K562 (cell line): ENCODE measurements at regions not wholly inside any gene's neighbourhood (a gene's known extent, or its start where the extent isn't known, plus 50 kb on each side); places are given as distances from the start of the nearest gene placed in this dataset.

Experiments
- ATAC-seq: fragments of 200-7000 bp; cut with Tn5 transposase; 3 replicates; pipeline ENCODE4 v1.9.1; 2020; ENCODE audit warnings: moderate library complexity
- BruUV-seq: library from RNA; stranded (reverse); fragments of 400-500 nt; replicated peaks from 2 replicates; lab custom pipeline; 2021; lab: Mats Ljungman, UMichigan
- CTCF ChIA-PET: fragments of 300-600 bp; formaldehyde crosslinking; extraction: SDS; loops from one replicate; lab custom pipeline; 2021; ENCODE audit warnings: low intra/inter-chr PET ratio; lab: Yijun Ruan, JAX
- POLR2A ChIA-PET: fragments of 300-600, 350-650 bp; sonication (Branson Sonifier 250); formaldehyde crosslinking; extraction: SDS; loops from one replicate; lab custom pipeline; 2021; ENCODE audit warnings: antibody characterized with exemption, inconsistent platforms; lab: Yijun Ruan, JAX
- DNase-seq, 4 experiments: peaks; one replicate each; pipeline versions ENCODE4 v3.0.0 to v3.0.0-alpha.2; 2011 to 2018; ENCODE audit warnings: low spot score in 3 of 4, mixed read lengths in 3 of 4; ENCODE audit errors: extremely low read depth in 1 of 4
- FAIRE-seq: peaks from 2 replicates; lab custom pipeline; 2011; peaks lifted over from hg19 to GRCh38; lab: Jason Lieb, UNC
- H2AFZ ChIP-seq: 2 replicates; pipeline ENCODE4 v1.6.0; 2011; ENCODE audit warnings: low read depth, low read length, control low read depth, inconsistent platforms
- H3K27ac ChIP-seq: fragments of 200-600 bp; 3 replicates; pipeline ENCODE4 v1.8.0; 2011; ENCODE audit warnings: low read depth, mild to moderate bottlenecking, control low read depth, inconsistent platforms, low read length, moderate library complexity, mixed read lengths; ENCODE audit errors: extremely low read depth
- H3K27me3 ChIP-seq, 2 experiments: fragments of 300-600 bp in 1 of 2; 2 replicates in 1 of 2; 3 replicates in 1 of 2; pipeline versions ENCODE4 v1.6.0 to v1.8.0; 2011; ENCODE audit warnings: inconsistent platforms in 2 of 2, low read length in 2 of 2, mild to moderate bottlenecking in 1 of 2, mixed read lengths in 1 of 2, moderate library complexity in 1 of 2; ENCODE audit not compliant: control insufficient read depth in 2 of 2, insufficient read depth in 2 of 2
- H3K36me3 ChIP-seq: fragments of 300-600 bp; 3 replicates; pipeline ENCODE4 v1.8.0; 2011; ENCODE audit warnings: mild to moderate bottlenecking, low read length, inconsistent platforms; ENCODE audit not compliant: control insufficient read depth, insufficient read depth
- H3K4me1 ChIP-seq, 2 experiments: fragments of 200-600 bp in 1 of 2; replicated peaks in 1 of 2; 2 replicates in 1 of 2; 3 replicates in 1 of 2; pipeline versions ENCODE4 v1.5.1 to v1.8.0; 2011; ENCODE audit warnings: inconsistent platforms in 2 of 2, low read length in 2 of 2, mild to moderate bottlenecking in 1 of 2, mixed read lengths in 1 of 2, moderate library complexity in 1 of 2; ENCODE audit not compliant: control insufficient read depth in 2 of 2, insufficient read depth in 2 of 2
- H3K4me2 ChIP-seq: 2 replicates; pipeline ENCODE4 v1.6.1; 2011; ENCODE audit warnings: low read length, control low read depth, inconsistent platforms, mixed read lengths; ENCODE audit not compliant: insufficient read depth
- H3K4me3 ChIP-seq: fragments of 200-600 bp; sonication (generic), shearing (Covaris generic); 2 replicates; pipeline ENCODE4 v1.5.1; 2016; ENCODE audit warnings: control low read depth, inconsistent platforms
- H3K79me2 ChIP-seq: fragments of 200-600 bp; 3 replicates; pipeline ENCODE4 v1.8.0; 2011; ENCODE audit warnings: low read length, inconsistent platforms; ENCODE audit not compliant: control insufficient read depth, insufficient read depth
- H3K9ac ChIP-seq, 2 experiments: 2 replicates each; pipeline versions ENCODE4 v1.6.0 to v1.6.1; 2011; ENCODE audit warnings: low read depth in 2 of 2, low read length in 2 of 2, control low read depth in 1 of 2, inconsistent platforms in 1 of 2, mild to moderate bottlenecking in 1 of 2, mixed read lengths in 1 of 2; ENCODE audit not compliant: insufficient read depth in 1 of 2
- H3K9me1 ChIP-seq: one replicate; pipeline ENCODE4 v1.6.0; 2011; ENCODE audit warnings: inconsistent platforms, mild to moderate bottlenecking, low read length, moderate library complexity; ENCODE audit not compliant: control insufficient read depth, insufficient read depth
- H3K9me3 ChIP-seq: replicated peaks from 2 replicates; pipeline ENCODE4 v1.5.1; 2011; ENCODE audit warnings: low read depth, low read length, inconsistent platforms; ENCODE audit not compliant: control insufficient read depth, insufficient read depth
- H4K20me1 ChIP-seq: replicated peaks from 2 replicates; pipeline ENCODE4 v1.6.1; 2011; ENCODE audit warnings: low read length, inconsistent platforms, mixed read lengths; ENCODE audit not compliant: control insufficient read depth, insufficient read depth
- ARHGAP35 ChIP-seq: fragments of 450-650 bp; IDR thresholded peaks from 2 replicates; pipeline ENCODE4 v1.6.1; 2018; ENCODE audit not compliant: partially characterized antibody
- ARID3B ChIP-seq: fragments of 250-450 bp; sonication (Bioruptor Pico); IDR thresholded peaks from 2 replicates; pipeline ENCODE4 v1.4.0; 2020; ENCODE audit warnings: borderline replicate concordance
- CBFB ChIP-seq: sonication (generic); formaldehyde crosslinking; IDR thresholded peaks from 2 replicates; pipeline ENCODE4 v1.4.0; 2020; ENCODE audit warnings: mild to moderate bottlenecking, missing genetic modification reagents
- CTCF ChIP-seq, 3 experiments: IDR thresholded peaks in 2 of 3; conservative IDR thresholded peaks in 1 of 3; 2 replicates each; pipeline ENCODE4 v1.5.1; 2011 to 2012; ENCODE audit warnings: low read length in 3 of 3, mild to moderate bottlenecking in 3 of 3, control low read depth in 2 of 3, improper control_type of control experiment in 1 of 3, inconsistent platforms in 1 of 3, low read depth in 1 of 3, mixed read lengths in 1 of 3, moderate library complexity in 1 of 3; ENCODE audit not compliant: insufficient read depth in 2 of 3
- FOSL1 ChIP-seq: fragments of 200-800 bp; sonication (Bioruptor generic); conservative IDR thresholded peaks from 2 replicates; pipeline ENCODE4 v1.6.1; 2016; ENCODE audit warnings: missing genetic modification characterization, missing compliant biosample characterization
- GABPA ChIP-seq: fragments of 200-800 bp; sonication (Bioruptor generic); conservative IDR thresholded peaks from 2 replicates; pipeline ENCODE4 v1.6.1; 2016; ENCODE audit warnings: low read depth, missing genetic modification characterization, missing compliant biosample characterization
- PPARD ChIP-seq: fragments of 250-450 bp; sonication (Bioruptor Pico); IDR thresholded peaks from 2 replicates; pipeline ENCODE4 v1.8.0; 2022; ENCODE audit warnings: inconsistent platforms, mild to moderate bottlenecking, moderate library complexity
- RBM25 ChIP-seq: fragments of 200-400 bp; formaldehyde crosslinking; IDR thresholded peaks from 2 replicates; pipeline ENCODE4 v1.6.1; 2018; ENCODE audit warnings: low read length, low read depth, moderate library complexity; ENCODE audit not compliant: severe bottlenecking
- SETDB1 ChIP-seq: IDR thresholded peaks from one replicate; pipeline ENCODE4 v1.6.1; 2012; ENCODE audit warnings: low read length, control low read depth, inconsistent platforms
- SNIP1 ChIP-seq: fragments of 450-650 bp; IDR thresholded peaks from 2 replicates; pipeline ENCODE4 v1.7.1; 2017; ENCODE audit warnings: low read depth, mild to moderate bottlenecking
- ZNF197 ChIP-seq: fragments of 200-800 bp; sonication (Bioruptor generic); IDR thresholded peaks from 2 replicates; pipeline ENCODE4 v1.6.1; 2016; ENCODE audit warnings: low read depth, missing genetic modification characterization, missing compliant biosample characterization
- WGBS: fragments of 100-300 bp; shearing (Covaris generic); methylation state at CpG from one replicate; pipeline ENCODE4 v1.1.6; 2016; ENCODE audit warnings: low coverage, mixed read lengths; ENCODE audit not compliant: insufficient coverage; ENCODE audit errors: missing lambda C conversion rate; 5-methylcytosine and 5-hydroxymethylcytosine counted together
- in situ Hi-C: fragments of 300-500 bp; cut with MboI; formaldehyde crosslinking; loops from 4 replicates; pipeline ENCODE4 v1.15.0; 2018; ENCODE audit warnings: inconsistent platforms, mixed read lengths
- intact Hi-C: fragments of 100-400 bp; cut with micrococcal nuclease; formaldehyde crosslinking; loops from 2 replicates; pipeline ENCODE4 v1.14.2; 2022

- TF ChIP-seq CBFB (CRISPR knock-in tag), result no peak
- no peak for TF ChIP-seq ZNF197 (CRISPR knock-in tag)
Measured at GRCh38 chr16:87016046-87017035, 300.9 kb downstream of the C16orf95 start (continued).

GRCh38 chr16:87017371-87018012, 299.7 kb downstream of the C16orf95 start:
- H3K9me3 ChIP-seq, result no peaks in the 10 kb centered on the region
- intact Hi-C loops, result no loop called here
- H3K4me3 ChIP-seq, result no peak overlapping the region
- no peak overlapping the region for H2AFZ ChIP-seq
- no peak overlapping the region for H3K27ac ChIP-seq
- ChIA-PET POLR2A (interaction anchor here (0.6 to 0.7 kb wide), 2 partner anchors 11 to 177 kb away, joined by 3 read pairs; no protein-coding TSS in a partner anchor), CTCF (no interaction called here)
- ATAC-seq (0 out of 3 replicates have a peak, but pooled peaks have one; percentile 34), DNase-seq (no peak), FAIRE-seq (peak; percentile 15)
- BruUV-seq, result no TSS peak
- peaks cover 5% of the 10 kb centered on the region; the same call in 1 of the 2 replicates for H4K20me1 ChIP-seq
- no peaks in the 10 kb centered on the region for H3K79me2 ChIP-seq
- no peaks in the 10 kb centered on the region for H3K36me3 ChIP-seq
- peaks cover 0 to 5% of the 10 kb centered on the region in 2 experiments; a peak in 1 of 5 replicates for H3K4me1 ChIP-seq
- in situ Hi-C loops, result no loop called here
- no peaks in the 10 kb centered on the region for H3K9me1 ChIP-seq
- H3K9ac ChIP-seq, result no peak overlapping the region
- H3K27me3 ChIP-seq, result peaks cover 17 to 43% of the 10 kb centered on the region in 2 experiments
- 3% methylated on average over 9 of the region's 9 CpGs for WGBS
- TF ChIP-seq PPARD (no peak), GABPA (tag) (peak; percentile 44; the same call in 1 of the 2 replicates), CTCF (IDR thresholded peaks at IDR 0.05 in 2 of 3, conservative IDR thresholded peaks at IDR 0.05 in 1 of 3; ENCODE audit: insufficient read depth in 2 of 3, low read depth in 1 of 3, low read length in 3 of 3) (peak in 2 of 3 experiments; percentile 21 to 22; a peak in 1 of 6 replicates), FOSL1 (tag) (peak; percentile 38; the same call in 1 of the 2 replicates), ARHGAP35 (no peak), SNIP1 (no peak), SETDB1 (no peak), ARID3B (CRISPR knock-in tag) (no peak), RBM25 (no peak)
- no peak overlapping the region for H3K4me2 ChIP-seq
